A673 (cell line): ENCODE measurements at regions not wholly inside any gene's neighbourhood (a gene's known extent, or its start where the extent isn't known, plus 50 kb on each side); places are given as distances from the start of the nearest gene placed in this dataset.

Experiments used
- CTCF ChIP-seq: fragments of 300-800, 200-600 bp; sonication (generic); conservative IDR thresholded peaks from 2 replicates; pipeline ENCODE4 v1.5.1; 2017; ENCODE audit warnings: low read depth, mild to moderate bottlenecking, antibody characterized with exemption, low read length, moderate library complexity, mixed read lengths
- EZH2 ChIP-seq: fragments of 200-600 bp; sonication (generic); IDR thresholded peaks from 2 replicates; pipeline ENCODE4 v1.6.1; 2017; ENCODE audit warnings: borderline replicate concordance, low read depth, mild to moderate bottlenecking, mixed read lengths, antibody characterized with exemption, low read length; ENCODE audit not compliant: poor library complexity, severe bottlenecking

- TF ChIP-seq CTCF (no peak), EZH2 (no peak)
Measured at GRCh38 chr10:10772411-10772810, 245.3 kb upstream of the CELF2 start.
